ENCODE measurements at regions not wholly inside any gene's neighbourhood (a gene's known extent, or its start where the extent isn't known, plus 50 kb on each side); places are given as distances from the start of the nearest gene placed in this dataset.

DNA sequence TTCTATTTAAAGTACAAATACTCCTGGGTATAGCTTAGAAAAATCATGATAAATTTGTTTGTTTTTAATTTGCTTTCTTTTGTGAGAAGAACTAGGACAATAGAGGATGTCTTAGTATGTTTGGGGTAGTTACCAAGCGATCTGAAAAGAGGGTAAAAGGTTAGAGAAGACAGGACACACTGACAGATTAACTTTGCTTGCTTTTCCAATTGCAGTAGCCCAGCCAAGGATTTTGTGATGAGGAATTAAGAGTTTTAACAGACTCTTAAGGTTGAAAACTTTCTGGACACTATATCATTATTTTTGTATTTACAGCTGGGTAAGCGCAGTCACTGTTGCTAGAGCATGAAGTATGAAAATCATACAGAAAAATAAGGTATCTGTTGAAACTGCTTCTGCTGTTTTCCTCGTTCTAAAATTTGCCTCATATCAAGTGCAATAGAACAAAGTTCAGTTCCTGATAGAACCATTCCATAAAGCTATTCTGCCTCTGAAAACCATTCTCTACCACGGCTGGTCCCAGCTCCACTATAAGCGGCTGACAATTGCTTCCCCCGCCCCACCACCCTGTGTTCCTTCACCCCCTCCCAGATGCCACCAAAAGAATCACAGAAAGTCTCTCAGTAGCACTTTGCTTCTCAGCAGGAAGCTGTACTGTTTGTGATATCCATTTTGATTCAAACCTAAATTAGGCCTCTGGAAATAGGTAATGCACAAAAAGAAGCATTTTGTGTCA, 413.4 kb downstream of the BCAT1 start:
- H3K27me3 ChIP-seq (ENCODE audit: insufficient read depth, poor library complexity, severe bottlenecking), result no peaks in the 10 kb centered on the region
- H3K9me3 ChIP-seq (ENCODE audit: severe bottlenecking), result no peaks in the 10 kb centered on the region
- DNase-seq (ENCODE audit: low spot score) (no peak), ATAC-seq (ENCODE audit: low read depth) (no peak)
- H3K4me1 ChIP-seq (ENCODE audit: insufficient read depth, poor library complexity, severe bottlenecking), result no peaks in the 10 kb centered on the region
- H3K36me3 ChIP-seq (ENCODE audit: low read depth), result no peaks in the 10 kb centered on the region
- H3K27ac ChIP-seq (ENCODE audit: poor library complexity, severe bottlenecking), result no peak overlapping the region
- H3K4me3 ChIP-seq (ENCODE audit: severe bottlenecking), result no peak overlapping the region
- TF ChIP-seq, protein P1, sequence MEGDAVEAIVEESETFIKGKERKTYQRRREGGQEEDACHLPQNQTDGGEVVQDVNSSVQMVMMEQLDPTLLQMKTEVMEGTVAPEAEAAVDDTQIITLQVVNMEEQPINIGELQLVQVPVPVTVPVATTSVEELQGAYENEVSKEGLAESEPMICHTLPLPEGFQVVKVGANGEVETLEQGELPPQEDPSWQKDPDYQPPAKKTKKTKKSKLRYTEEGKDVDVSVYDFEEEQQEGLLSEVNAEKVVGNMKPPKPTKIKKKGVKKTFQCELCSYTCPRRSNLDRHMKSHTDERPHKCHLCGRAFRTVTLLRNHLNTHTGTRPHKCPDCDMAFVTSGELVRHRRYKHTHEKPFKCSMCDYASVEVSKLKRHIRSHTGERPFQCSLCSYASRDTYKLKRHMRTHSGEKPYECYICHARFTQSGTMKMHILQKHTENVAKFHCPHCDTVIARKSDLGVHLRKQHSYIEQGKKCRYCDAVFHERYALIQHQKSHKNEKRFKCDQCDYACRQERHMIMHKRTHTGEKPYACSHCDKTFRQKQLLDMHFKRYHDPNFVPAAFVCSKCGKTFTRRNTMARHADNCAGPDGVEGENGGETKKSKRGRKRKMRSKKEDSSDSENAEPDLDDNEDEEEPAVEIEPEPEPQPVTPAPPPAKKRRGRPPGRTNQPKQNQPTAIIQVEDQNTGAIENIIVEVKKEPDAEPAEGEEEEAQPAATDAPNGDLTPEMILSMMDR (IDR thresholded peaks at IDR 0.05; ENCODE audit: poor library complexity, severe bottlenecking), result no peak

DNA sequence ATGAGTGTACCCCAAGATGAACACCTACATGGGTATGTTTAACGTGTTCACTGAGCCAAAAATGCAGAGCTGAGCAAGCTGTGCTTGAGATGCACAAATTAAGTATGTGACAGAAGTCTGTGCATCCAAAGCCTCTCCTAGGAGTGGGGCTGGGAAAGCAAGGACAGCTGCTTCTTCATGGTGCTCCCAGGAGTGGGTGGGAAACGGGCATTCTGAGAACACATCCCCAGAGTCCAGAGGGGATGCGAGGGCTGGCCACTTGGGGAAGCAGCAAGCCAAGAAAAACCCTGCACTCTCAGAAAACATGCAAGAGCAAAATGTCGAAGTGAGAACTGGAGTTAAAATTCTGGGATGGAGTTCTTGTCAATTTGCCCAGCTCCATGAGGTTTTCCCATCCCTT, 414.3 kb downstream of the BCAT1 start:
- DNase-seq (ENCODE audit: low spot score), result no peak
- Histone ChIP-seq H3K9me3 (ENCODE audit: severe bottlenecking) (no peaks in the 10 kb centered on the region), H3K4me1 (ENCODE audit: insufficient read depth, poor library complexity, severe bottlenecking) (no peaks in the 10 kb centered on the region), H3K4me3 (ENCODE audit: severe bottlenecking) (no peak overlapping the region), H3K36me3 (ENCODE audit: low read depth) (no peaks in the 10 kb centered on the region), H3K27me3 (ENCODE audit: insufficient read depth, poor library complexity, severe bottlenecking) (no peaks in the 10 kb centered on the region), H3K27ac (ENCODE audit: poor library complexity, severe bottlenecking) (no peak overlapping the region)
- ATAC-seq (ENCODE audit: low read depth), result no peak
- TF ChIP-seq, protein P1 (IDR thresholded peaks at IDR 0.05; ENCODE audit: poor library complexity, severe bottlenecking), result no peak

DNA sequence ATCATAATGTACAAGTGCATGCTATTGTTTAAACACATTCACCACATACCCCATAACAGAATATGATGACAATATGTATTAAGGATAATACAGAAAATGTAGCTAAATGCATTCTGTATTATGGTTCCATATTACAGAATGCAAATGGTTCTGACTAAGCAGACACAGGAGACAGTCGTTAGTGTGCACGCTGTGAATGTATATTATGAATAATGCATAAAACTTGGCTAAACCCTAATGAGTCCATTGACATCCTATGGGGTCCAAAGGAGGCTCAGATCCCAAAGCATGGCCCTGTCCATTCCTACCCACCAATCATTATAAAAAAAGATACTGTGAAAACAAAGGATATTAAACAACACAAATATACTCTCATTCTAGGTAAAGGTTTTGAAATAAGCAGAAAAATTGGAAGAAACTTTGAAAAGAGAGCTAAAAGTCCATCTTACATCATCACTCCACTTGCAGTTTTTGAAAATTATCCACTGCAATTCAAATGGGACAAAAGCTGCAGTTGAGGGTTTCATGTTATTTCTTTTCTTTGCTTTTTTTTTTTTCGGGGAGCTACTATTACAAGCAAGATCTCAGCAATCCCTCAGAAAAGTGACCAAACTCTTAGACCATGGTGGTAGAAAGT, 415.1 kb downstream of the BCAT1 start:
- Histone ChIP-seq H3K27me3 (ENCODE audit: insufficient read depth, poor library complexity, severe bottlenecking) (no peaks in the 10 kb centered on the region), H3K27ac (ENCODE audit: poor library complexity, severe bottlenecking) (no peak overlapping the region), H3K4me1 (ENCODE audit: insufficient read depth, poor library complexity, severe bottlenecking) (no peaks in the 10 kb centered on the region), H3K4me3 (ENCODE audit: severe bottlenecking) (no peak overlapping the region), H3K36me3 (ENCODE audit: low read depth) (no peaks in the 10 kb centered on the region), H3K9me3 (ENCODE audit: severe bottlenecking) (no peaks in the 10 kb centered on the region)
- TF ChIP-seq, protein P1 (IDR thresholded peaks at IDR 0.05; ENCODE audit: poor library complexity, severe bottlenecking), result no peak
- no peak for ATAC-seq (ENCODE audit: low read depth)
- DNase-seq (ENCODE audit: low spot score), result no peak

DNA sequence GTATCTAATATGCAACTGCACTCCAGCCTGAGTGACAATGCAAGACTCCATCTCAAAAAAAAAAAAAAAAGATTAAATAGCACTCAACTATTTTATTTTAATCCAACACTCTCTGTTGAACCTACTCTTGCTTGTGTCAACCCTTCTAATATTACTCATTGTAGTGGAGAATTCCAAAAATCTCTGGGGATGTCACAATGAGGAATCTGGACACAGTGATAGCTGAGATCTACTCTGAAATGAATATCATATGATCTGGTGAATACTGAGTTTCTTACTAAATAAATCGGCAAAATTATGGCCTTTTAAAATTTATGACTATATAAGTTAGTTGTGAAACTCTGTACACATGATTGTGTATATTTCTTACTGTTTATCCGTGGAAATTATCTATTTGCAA, 418.2 kb downstream of the BCAT1 start:
- no peaks in the 10 kb centered on the region for H3K36me3 ChIP-seq (ENCODE audit: low read depth)
- H3K27me3 ChIP-seq (ENCODE audit: insufficient read depth, poor library complexity, severe bottlenecking), result no peaks in the 10 kb centered on the region
- H3K4me3 ChIP-seq (ENCODE audit: severe bottlenecking), result no peak overlapping the region
- H3K9me3 ChIP-seq (ENCODE audit: severe bottlenecking), result no peaks in the 10 kb centered on the region
- no peak for ATAC-seq (ENCODE audit: low read depth)
- DNase-seq (ENCODE audit: low spot score), result no peak
- TF ChIP-seq, protein P1 (IDR thresholded peaks at IDR 0.05; ENCODE audit: poor library complexity, severe bottlenecking), result no peak
- no peaks in the 10 kb centered on the region for H3K4me1 ChIP-seq (ENCODE audit: insufficient read depth, poor library complexity, severe bottlenecking)
- no peak overlapping the region for H3K27ac ChIP-seq (ENCODE audit: poor library complexity, severe bottlenecking)

DNA sequence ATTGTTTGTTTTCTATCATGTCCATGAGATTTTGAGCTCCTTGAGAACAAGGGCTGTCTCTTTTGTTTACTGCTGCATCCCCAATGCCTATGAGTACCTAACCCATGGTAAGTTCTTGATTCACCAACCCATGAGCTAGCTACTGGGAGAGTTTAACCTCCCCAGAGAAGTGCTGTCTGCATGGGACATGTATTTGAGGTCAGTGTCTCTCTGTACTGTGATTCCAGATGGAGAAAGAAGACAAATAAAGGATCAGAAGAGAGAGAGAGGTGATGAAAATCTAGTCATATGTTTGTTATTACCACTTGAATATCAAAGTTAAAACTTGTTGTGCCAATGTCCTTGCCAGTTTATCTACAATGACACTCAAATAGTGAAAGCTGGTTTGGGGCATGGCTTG, 421.8 kb downstream of the BCAT1 start:
- no peak overlapping the region for H3K4me3 ChIP-seq (ENCODE audit: severe bottlenecking)
- no peak overlapping the region for H3K27ac ChIP-seq (ENCODE audit: poor library complexity, severe bottlenecking)
- DNase-seq (ENCODE audit: low spot score) (no peak), ATAC-seq (ENCODE audit: low read depth) (no peak)
- H3K4me1 ChIP-seq (ENCODE audit: insufficient read depth, poor library complexity, severe bottlenecking), result no peaks in the 10 kb centered on the region
- H3K27me3 ChIP-seq (ENCODE audit: insufficient read depth, poor library complexity, severe bottlenecking), result no peaks in the 10 kb centered on the region
- H3K36me3 ChIP-seq (ENCODE audit: low read depth), result no peaks in the 10 kb centered on the region
- H3K9me3 ChIP-seq (ENCODE audit: severe bottlenecking), result no peaks in the 10 kb centered on the region
- TF ChIP-seq, protein P1 (IDR thresholded peaks at IDR 0.05; ENCODE audit: poor library complexity, severe bottlenecking), result no peak

Measured in RWPE2 (cell line).